WTC11 (cell line): ENCODE measurements at regions not wholly inside any gene's neighbourhood (a gene's known extent, or its start where the extent isn't known, plus 50 kb on each side); places are given as distances from the start of the nearest gene placed in this dataset.

Source experiments
- ATAC-seq: fragments of 200-7000 bp; cut with Tn5 transposase; 2 replicates; pipeline ENCODE4 v1.10.0; 2021; ENCODE audit warnings: mild to moderate bottlenecking, moderate library complexity
- CTCF ChIA-PET: fragments of 300-600 bp; sonication (Branson Sonifier 250); formaldehyde crosslinking; loops from one replicate; lab custom pipeline; 2021; ENCODE audit warnings: antibody characterized with exemption; lab: Charles Lee
- POLR2A ChIA-PET: fragments of 350-600 bp; sonication (Branson Sonifier 250); formaldehyde crosslinking; loops from one replicate; lab custom pipeline; 2021; ENCODE audit warnings: antibody characterized with exemption; lab: Charles Lee
- DNase-seq: peaks from one replicate; pipeline ENCODE4 v3.0.0; 2021; ENCODE audit warnings: low spot score
- H3K27ac Mint-ChIP-seq: 2 replicates; pipeline ENCODE4 v1.8.0; 2021; ENCODE audit warnings: mixed read lengths
- H3K27me3 Mint-ChIP-seq: 2 replicates; pipeline ENCODE4 v1.8.0; 2021; ENCODE audit warnings: low read depth, mild to moderate bottlenecking, moderate library complexity, mixed read lengths
- H3K36me3 Mint-ChIP-seq: 2 replicates; pipeline ENCODE4 v1.8.0; 2021; ENCODE audit warnings: mixed read lengths
- H3K4me1 Mint-ChIP-seq: 2 replicates; pipeline ENCODE4 v1.8.0; 2022; ENCODE audit warnings: mixed read lengths
- H3K4me3 Mint-ChIP-seq: 2 replicates; pipeline ENCODE4 v1.8.0; 2021; ENCODE audit warnings: mild to moderate bottlenecking, moderate library complexity, mixed read lengths
- H3K9me3 Mint-ChIP-seq: 2 replicates; pipeline ENCODE4 v1.8.0; 2021; ENCODE audit warnings: mixed read lengths
- CBFB ChIP-seq: sonication (generic); formaldehyde crosslinking; IDR thresholded peaks from 2 replicates; pipeline ENCODE4 v1.8.1; 2022; ENCODE audit warnings: mild to moderate bottlenecking, low read depth, missing genetic modification reagents
- FOXJ3 ChIP-seq: sonication (generic); formaldehyde crosslinking; IDR thresholded peaks from 2 replicates; pipeline ENCODE4 v1.9.0; 2021; ENCODE audit warnings: missing genetic modification reagents, mild to moderate bottlenecking, borderline replicate concordance
- GTF2I ChIP-seq: fragments of 250-450 bp; sonication (Bioruptor Pico); conservative IDR thresholded peaks from 2 replicates; pipeline ENCODE4 v1.4.0; 2021; ENCODE audit warnings: mild to moderate bottlenecking
- IRF2 ChIP-seq: sonication (generic); formaldehyde crosslinking; IDR thresholded peaks from 2 replicates; pipeline ENCODE4 v1.8.0; 2022; ENCODE audit warnings: low read depth, missing genetic modification reagents, borderline replicate concordance
- NR1H2 ChIP-seq: sonication (generic); formaldehyde crosslinking; IDR thresholded peaks from 2 replicates; pipeline ENCODE4 v1.9.0; 2021; ENCODE audit warnings: mild to moderate bottlenecking, moderate library complexity, missing genetic modification reagents
- PRDM15 ChIP-seq: sonication (generic); formaldehyde crosslinking; IDR thresholded peaks from 2 replicates; pipeline ENCODE4 v1.8.0; 2022; ENCODE audit warnings: missing genetic modification reagents
- ZNF317 ChIP-seq: sonication (generic); formaldehyde crosslinking; IDR thresholded peaks from 2 replicates; pipeline ENCODE4 v1.8.1; 2023; ENCODE audit warnings: low read depth, mild to moderate bottlenecking, moderate library complexity, missing genetic modification reagents, borderline replicate concordance
- ZNF396 ChIP-seq: fragments of 250-450 bp; sonication (Bioruptor Pico); IDR thresholded peaks from 2 replicates; pipeline ENCODE4 v1.8.0; 2021; ENCODE audit warnings: mild to moderate bottlenecking, moderate library complexity, borderline replicate concordance
- ZNF416 ChIP-seq: fragments of 250-450 bp; sonication (Bioruptor Pico); IDR thresholded peaks from 2 replicates; pipeline ENCODE4 v1.9.0; 2021; ENCODE audit warnings: mild to moderate bottlenecking, inconsistent platforms
- TF ChIP-seq, protein P1 (sequence below): sonication (generic); formaldehyde crosslinking; IDR thresholded peaks from 2 replicates; pipeline ENCODE4 v1.8.1; 2022; ENCODE audit warnings: mild to moderate bottlenecking, missing genetic modification reagents, moderate library complexity, borderline replicate concordance
- TF ChIP-seq, protein P2 (sequence below): sonication (generic); formaldehyde crosslinking; conservative IDR thresholded peaks from 2 replicates; pipeline ENCODE4 v1.8.1; 2022; ENCODE audit warnings: mild to moderate bottlenecking, missing genetic modification reagents
- TF ChIP-seq, protein P3 (sequence below): sonication (generic); formaldehyde crosslinking; IDR thresholded peaks from 2 replicates; pipeline ENCODE4 v1.8.0; 2022; ENCODE audit warnings: mild to moderate bottlenecking, missing genetic modification reagents
- TF ChIP-seq, protein P4 (sequence below): sonication (generic); formaldehyde crosslinking; IDR thresholded peaks from 2 replicates; pipeline ENCODE4 v1.8.0; 2023; ENCODE audit warnings: missing genetic modification reagents, mild to moderate bottlenecking, borderline replicate concordance
- TF ChIP-seq, protein P5 (sequence below): sonication (generic); formaldehyde crosslinking; IDR thresholded peaks from 2 replicates; pipeline ENCODE4 v1.8.0; 2022; ENCODE audit warnings: mild to moderate bottlenecking, missing genetic modification reagents
- TF ChIP-seq, protein P6 (sequence below): sonication (generic); formaldehyde crosslinking; IDR thresholded peaks from 2 replicates; pipeline ENCODE4 v1.8.1; 2023; ENCODE audit warnings: mild to moderate bottlenecking, missing genetic modification reagents
- TF ChIP-seq, protein P7 (sequence below): sonication (generic); formaldehyde crosslinking; IDR thresholded peaks from 2 replicates; pipeline ENCODE4 v1.8.0; 2023; ENCODE audit warnings: missing genetic modification reagents

DNA sequence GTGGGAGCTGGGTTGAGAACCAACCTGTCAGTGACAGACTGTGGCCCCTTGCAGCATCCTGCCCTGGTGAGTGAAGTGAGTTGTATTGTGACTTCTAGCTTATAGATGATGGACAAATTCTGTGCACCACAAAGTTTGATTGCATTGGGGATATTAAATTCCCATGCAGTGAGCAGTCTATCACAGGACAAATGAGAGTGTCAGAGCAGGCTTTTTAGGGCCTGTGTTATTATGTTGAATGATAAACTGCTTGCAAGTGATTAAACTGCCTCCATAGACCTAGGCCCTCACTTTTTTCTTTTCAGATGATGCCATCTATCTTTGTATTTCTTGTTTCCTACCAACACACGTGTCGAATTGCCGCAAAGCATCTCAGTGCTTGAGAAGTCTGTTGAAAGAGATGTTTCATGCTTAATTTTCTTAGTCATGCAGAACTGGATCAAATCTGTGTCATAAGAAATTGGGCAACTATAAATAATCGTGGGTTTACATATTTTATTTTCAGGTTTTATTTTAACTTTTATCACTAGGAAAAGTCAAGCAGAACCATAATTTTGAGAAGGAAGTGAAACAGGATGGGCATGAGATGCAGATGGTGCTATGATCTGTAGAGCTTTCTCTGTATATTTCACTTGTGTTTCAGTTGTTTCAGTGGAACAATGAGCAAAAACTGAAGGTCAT lies 199.2 kb downstream of the S1PR1 start:
- no peaks in the 10 kb centered on the region for H3K9me3 Mint-ChIP-seq
- no peak for TF ChIP-seq PRDM15 (CRISPR knock-in tag)
- TF ChIP-seq FOXJ3 (CRISPR knock-in tag): no peak
- TF ChIP-seq IRF2 (CRISPR knock-in tag): no peak
- TF ChIP-seq GTF2I (CRISPR knock-in tag): no peak
- TF ChIP-seq NR1H2 (CRISPR knock-in tag): no peak
- TF ChIP-seq ZNF396 (CRISPR knock-in tag): no peak
- TF ChIP-seq, protein P1, sequence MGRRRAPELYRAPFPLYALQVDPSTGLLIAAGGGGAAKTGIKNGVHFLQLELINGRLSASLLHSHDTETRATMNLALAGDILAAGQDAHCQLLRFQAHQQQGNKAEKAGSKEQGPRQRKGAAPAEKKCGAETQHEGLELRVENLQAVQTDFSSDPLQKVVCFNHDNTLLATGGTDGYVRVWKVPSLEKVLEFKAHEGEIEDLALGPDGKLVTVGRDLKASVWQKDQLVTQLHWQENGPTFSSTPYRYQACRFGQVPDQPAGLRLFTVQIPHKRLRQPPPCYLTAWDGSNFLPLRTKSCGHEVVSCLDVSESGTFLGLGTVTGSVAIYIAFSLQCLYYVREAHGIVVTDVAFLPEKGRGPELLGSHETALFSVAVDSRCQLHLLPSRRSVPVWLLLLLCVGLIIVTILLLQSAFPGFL: no peak
- TF ChIP-seq, protein P2, sequence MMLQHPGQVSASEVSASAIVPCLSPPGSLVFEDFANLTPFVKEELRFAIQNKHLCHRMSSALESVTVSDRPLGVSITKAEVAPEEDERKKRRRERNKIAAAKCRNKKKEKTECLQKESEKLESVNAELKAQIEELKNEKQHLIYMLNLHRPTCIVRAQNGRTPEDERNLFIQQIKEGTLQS (CRISPR knock-in tag): no peak
- TF ChIP-seq, protein P3, sequence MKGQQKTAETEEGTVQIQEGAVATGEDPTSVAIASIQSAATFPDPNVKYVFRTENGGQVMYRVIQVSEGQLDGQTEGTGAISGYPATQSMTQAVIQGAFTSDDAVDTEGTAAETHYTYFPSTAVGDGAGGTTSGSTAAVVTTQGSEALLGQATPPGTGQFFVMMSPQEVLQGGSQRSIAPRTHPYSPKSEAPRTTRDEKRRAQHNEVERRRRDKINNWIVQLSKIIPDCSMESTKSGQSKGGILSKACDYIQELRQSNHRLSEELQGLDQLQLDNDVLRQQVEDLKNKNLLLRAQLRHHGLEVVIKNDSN (CRISPR knock-in tag): no peak
- no peak for TF ChIP-seq ZNF416 (CRISPR knock-in tag)
- no peak for TF ChIP-seq CBFB
- TF ChIP-seq, protein P4, sequence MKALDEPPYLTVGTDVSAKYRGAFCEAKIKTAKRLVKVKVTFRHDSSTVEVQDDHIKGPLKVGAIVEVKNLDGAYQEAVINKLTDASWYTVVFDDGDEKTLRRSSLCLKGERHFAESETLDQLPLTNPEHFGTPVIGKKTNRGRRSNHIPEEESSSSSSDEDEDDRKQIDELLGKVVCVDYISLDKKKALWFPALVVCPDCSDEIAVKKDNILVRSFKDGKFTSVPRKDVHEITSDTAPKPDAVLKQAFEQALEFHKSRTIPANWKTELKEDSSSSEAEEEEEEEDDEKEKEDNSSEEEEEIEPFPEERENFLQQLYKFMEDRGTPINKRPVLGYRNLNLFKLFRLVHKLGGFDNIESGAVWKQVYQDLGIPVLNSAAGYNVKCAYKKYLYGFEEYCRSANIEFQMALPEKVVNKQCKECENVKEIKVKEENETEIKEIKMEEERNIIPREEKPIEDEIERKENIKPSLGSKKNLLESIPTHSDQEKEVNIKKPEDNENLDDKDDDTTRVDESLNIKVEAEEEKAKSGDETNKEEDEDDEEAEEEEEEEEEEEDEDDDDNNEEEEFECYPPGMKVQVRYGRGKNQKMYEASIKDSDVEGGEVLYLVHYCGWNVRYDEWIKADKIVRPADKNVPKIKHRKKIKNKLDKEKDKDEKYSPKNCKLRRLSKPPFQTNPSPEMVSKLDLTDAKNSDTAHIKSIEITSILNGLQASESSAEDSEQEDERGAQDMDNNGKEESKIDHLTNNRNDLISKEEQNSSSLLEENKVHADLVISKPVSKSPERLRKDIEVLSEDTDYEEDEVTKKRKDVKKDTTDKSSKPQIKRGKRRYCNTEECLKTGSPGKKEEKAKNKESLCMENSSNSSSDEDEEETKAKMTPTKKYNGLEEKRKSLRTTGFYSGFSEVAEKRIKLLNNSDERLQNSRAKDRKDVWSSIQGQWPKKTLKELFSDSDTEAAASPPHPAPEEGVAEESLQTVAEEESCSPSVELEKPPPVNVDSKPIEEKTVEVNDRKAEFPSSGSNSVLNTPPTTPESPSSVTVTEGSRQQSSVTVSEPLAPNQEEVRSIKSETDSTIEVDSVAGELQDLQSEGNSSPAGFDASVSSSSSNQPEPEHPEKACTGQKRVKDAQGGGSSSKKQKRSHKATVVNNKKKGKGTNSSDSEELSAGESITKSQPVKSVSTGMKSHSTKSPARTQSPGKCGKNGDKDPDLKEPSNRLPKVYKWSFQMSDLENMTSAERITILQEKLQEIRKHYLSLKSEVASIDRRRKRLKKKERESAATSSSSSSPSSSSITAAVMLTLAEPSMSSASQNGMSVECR (CRISPR knock-in tag): no peak
- TF ChIP-seq, protein P5, sequence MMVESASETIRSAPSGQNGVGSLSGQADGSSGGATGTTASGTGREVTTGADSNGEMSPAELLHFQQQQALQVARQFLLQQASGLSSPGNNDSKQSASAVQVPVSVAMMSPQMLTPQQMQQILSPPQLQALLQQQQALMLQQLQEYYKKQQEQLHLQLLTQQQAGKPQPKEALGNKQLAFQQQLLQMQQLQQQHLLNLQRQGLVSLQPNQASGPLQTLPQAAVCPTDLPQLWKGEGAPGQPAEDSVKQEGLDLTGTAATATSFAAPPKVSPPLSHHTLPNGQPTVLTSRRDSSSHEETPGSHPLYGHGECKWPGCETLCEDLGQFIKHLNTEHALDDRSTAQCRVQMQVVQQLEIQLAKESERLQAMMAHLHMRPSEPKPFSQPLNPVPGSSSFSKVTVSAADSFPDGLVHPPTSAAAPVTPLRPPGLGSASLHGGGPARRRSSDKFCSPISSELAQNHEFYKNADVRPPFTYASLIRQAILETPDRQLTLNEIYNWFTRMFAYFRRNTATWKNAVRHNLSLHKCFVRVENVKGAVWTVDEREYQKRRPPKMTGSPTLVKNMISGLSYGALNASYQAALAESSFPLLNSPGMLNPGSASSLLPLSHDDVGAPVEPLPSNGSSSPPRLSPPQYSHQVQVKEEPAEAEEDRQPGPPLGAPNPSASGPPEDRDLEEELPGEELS (CRISPR knock-in tag): no peak
- TF ChIP-seq, protein P6, sequence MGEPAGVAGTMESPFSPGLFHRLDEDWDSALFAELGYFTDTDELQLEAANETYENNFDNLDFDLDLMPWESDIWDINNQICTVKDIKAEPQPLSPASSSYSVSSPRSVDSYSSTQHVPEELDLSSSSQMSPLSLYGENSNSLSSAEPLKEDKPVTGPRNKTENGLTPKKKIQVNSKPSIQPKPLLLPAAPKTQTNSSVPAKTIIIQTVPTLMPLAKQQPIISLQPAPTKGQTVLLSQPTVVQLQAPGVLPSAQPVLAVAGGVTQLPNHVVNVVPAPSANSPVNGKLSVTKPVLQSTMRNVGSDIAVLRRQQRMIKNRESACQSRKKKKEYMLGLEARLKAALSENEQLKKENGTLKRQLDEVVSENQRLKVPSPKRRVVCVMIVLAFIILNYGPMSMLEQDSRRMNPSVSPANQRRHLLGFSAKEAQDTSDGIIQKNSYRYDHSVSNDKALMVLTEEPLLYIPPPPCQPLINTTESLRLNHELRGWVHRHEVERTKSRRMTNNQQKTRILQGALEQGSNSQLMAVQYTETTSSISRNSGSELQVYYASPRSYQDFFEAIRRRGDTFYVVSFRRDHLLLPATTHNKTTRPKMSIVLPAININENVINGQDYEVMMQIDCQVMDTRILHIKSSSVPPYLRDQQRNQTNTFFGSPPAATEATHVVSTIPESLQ: no peak
- TF ChIP-seq ZNF317 (CRISPR knock-in tag): no peak
- TF ChIP-seq, protein P7, sequence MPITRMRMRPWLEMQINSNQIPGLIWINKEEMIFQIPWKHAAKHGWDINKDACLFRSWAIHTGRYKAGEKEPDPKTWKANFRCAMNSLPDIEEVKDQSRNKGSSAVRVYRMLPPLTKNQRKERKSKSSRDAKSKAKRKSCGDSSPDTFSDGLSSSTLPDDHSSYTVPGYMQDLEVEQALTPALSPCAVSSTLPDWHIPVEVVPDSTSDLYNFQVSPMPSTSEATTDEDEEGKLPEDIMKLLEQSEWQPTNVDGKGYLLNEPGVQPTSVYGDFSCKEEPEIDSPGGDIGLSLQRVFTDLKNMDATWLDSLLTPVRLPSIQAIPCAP: no peak
- no peak overlapping the region for H3K27ac Mint-ChIP-seq
- no peak overlapping the region for H3K4me3 Mint-ChIP-seq
- ATAC-seq (no peak), DNase-seq (no peak)
- CTCF ChIA-PET: interaction anchor here (1.4 to 3.7 kb wide), 2 partner anchors 78 to 127 kb away, joined by 5 to 19 read pairs; no protein-coding TSS in a partner anchor
- peaks cover 29% of the 10 kb centered on the region for H3K4me1 Mint-ChIP-seq
- H3K36me3 Mint-ChIP-seq: no peaks in the 10 kb centered on the region
- POLR2A ChIA-PET: no interaction called here
- no peaks in the 10 kb centered on the region for H3K27me3 Mint-ChIP-seq
